Renal cortical epithelial cell (primary cell): ENCODE measurements at regions not wholly inside any gene's neighbourhood (a gene's known extent, or its start where the extent isn't known, plus 50 kb on each side); places are given as distances from the start of the nearest gene placed in this dataset.

Experiments used
- DNase-seq: peaks from one replicate; pipeline ENCODE4 v3.0.0-alpha.2; 2011; ENCODE audit warnings: low read depth

DNA sequence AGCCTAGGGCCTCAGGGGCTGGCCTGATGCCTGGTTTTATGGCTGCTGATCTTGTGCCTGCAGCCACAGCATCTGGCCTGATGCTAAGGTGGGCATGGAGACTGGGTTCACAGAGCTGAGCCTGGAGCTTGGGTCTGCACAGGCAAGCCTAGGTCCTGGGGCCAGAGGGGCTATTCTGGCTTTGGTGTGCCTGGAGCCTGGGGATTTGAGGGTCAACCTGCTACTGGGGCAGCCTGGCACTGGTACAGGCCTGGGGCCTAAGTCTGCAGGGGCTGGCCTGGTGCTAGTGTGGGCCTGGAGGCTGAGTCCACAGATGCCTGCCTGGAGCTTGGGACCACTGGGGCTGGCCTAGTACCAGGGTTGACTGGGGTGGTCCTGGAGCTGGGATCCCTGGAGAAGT is 481.8 kb upstream of the GHITM start:
- no peak for DNase-seq

DNA sequence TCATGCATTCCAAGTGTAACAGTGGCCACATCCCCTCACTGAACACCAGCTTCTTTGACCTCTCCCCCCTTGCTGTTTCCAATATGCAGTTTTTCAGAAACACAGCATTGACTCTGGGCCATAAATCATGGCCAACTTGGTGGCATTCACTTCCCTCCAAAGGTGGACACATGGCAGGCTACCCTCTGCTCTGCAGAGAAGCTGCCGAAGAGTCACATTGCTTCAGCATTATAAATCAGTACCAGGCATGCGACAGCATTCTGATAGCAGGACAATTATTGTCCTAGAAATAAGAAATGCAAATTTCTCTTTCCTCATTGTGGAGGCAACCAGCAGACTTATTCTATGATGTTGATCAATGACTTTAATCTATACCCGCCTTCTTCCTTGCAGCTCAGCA is 475.4 kb upstream of the GHITM start:
- DNase-seq = no peak

DNA sequence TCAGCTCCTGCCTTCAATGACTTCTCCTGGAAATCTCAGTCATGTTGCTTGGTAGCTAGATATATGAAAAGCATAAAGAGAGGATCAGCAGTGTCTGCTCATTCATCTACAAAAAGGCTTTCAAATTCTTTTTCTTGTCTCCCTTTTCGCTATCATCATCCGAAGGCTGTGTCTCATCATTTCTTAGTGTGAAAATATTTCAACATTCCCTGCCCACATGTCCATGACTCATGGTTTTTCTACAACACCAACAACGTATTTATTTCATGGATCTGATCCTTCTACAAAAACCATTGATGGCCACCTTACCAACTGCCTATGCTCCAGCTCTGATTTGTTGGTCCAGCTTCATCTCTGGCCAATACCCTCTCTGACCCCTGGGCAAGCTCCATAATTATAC is 472.5 kb upstream of the GHITM start:
- DNase-seq = no peak

DNA sequence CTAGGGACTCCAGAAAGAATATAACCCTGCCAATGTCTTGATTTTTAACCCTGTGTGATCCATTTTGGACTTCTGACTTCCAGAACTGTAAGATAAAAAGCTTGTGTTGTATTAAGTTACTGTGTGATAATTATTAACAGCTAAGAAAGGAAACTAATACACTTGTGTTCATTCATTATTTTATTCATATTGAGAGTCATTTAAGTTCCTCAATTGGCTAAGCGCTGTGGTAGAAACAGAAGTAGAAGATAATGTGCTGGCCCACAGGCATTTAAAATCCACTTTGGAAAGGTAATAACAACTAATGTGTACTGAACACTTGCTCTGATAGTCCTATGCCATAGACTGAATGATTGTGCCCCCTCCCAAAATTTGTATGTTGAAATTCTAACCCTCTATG is 471.7 kb upstream of the GHITM start:
- DNase-seq = no peak

DNA sequence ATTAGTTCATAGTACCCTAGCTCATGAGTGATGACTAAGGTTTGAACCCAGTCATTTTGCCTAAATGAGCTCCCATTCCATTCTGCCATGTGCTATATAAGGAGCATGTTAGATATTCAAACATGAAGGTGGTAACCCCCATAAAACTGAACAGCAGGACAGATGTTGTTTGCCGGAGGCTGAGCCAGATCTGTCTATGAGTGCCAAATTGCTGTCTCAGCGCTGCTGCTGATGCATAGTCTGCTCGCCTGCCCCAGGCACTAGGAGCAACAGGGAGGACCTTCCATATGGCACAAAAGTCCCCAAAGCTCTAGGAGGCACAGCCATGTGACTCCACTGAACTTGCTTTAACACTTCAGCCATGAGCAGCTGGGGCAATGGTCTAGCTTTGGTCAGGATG is 466.0 kb upstream of the GHITM start:
- no peak for DNase-seq

DNA sequence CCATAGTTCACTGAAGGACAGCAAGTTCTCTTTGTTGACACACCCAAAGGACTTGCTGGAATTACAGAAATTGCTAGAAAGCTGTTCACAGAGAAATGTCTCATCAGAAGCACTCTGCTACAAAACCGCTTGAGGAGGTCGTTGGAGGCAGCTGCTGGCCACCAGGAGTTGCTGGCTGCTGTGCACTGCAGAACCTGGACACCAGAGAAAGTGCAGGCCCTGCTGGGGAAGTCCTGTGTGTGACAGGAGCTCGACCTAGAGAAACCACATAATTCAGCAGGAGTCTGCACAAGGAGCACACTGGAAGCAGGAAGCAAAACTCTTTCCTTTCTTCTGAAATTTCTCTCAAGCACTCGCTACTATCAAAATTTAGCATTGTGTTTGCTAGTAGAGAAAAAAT is 461.5 kb upstream of the GHITM start:
- DNase-seq = no peak

DNA sequence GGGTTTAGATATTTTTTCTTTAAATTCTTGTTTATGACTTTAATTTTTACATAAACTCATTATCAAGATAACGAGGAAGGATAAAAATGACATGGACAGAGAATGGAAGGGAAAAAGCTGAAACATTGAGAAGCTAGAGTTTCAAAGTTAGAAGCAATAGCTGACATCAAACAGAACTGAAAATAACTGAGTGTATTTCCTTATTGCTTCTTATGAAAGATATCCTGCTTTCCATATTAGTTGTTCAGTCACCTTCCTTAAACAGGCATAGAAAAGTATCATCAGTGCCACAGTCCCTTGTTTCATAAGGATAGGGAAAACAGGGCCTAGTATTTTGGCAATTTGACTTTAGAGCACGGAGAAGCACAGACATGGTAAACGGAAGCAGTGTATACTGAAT is 460.5 kb upstream of the GHITM start:
- DNase-seq = no peak

DNA sequence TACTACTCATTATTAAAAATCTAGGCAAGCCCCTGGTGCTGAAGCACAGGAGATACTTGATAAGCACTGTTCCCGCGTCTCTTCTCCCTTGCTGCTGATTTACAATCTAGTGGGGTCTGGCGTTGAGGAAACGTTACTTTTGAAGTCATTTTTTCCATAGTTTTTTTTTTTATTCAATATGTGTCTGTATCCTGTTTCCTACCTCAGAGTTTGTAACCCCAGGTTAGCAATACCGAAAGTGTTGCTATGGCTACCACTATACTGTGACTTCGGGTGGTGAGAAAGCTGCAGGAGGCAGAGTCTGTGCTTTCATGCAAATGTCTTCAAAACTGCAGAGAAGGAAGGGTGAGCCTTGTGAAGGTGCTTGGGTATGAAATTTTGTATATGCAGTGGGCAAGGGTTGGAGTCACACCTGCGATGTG is 458.8 kb upstream of the GHITM start:
- DNase-seq = no peak

DNA sequence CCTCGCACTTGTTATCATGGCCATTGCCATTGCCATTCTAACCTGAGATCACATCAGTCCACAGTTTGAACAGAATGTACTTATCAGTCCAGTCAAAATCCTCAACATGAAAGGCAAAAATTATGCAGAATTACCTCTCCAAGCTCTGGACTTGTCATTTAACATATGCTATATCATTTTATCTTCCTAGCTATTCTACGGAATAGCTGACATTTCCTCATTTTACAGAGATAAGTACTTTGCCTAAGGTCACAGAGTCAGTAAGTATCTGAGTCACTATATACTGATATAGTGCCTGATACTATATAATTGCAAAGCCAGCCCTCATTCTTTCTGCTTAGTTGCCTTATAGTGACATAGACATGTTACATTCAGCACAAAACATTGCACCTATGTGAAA is 456.9 kb upstream of the GHITM start:
- no peak for DNase-seq

DNA sequence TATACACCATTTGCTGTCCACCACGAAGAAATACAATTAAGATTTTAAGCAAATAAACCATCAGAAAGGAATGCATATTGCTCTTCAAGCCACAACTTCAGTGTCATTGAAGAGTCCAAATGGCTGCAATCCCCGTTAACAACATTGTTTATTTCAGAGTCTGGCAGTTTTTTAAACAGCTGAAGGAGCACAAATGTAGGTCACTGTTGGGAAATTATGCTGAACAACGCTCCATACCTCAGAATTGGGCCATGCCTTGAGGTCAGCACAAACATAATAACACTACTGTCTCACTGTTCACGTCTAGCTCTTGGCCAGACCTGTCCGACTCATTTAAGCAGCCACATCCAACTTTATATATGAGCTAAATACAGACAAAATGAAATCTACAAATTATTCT is 453.9 kb upstream of the GHITM start:
- no peak for DNase-seq

DNA sequence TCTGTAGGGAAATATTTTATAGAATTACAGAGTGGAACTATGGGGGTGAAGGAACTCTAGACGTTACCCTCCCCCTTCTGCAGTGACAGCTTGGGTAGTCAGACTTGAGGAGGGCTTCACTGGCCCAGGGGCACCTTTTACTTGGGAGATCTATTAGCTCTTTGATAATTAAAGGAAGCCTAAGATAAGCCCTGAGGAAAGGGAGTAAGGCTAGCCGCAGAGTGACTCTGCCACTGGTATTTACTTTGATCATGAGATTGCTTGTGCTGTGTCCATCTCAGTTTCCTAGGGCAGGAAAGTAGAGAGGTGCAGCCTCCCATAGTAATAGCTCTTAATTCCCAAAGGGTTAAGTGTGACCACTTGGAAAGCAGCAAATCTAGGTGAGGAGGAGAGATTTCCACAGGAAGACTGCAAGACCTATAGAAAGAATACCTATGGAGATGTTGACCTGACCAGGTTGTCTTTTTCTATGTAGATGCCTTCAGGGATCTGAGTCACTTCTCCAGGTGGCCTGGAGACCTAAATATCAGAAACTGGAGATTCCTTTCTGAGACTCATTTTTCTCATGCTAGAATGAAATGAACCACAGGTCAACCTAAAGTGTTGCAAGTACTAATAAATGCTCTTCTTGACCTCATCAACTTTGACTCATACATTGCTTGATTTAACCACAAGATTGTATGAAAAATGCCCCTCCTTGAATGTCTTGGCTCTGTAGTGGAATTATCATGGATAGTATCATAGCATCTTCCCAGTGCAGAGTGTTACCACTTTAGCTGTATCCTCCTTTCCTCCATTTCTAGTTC is 447.3 kb upstream of the GHITM start:
- no peak for DNase-seq

DNA sequence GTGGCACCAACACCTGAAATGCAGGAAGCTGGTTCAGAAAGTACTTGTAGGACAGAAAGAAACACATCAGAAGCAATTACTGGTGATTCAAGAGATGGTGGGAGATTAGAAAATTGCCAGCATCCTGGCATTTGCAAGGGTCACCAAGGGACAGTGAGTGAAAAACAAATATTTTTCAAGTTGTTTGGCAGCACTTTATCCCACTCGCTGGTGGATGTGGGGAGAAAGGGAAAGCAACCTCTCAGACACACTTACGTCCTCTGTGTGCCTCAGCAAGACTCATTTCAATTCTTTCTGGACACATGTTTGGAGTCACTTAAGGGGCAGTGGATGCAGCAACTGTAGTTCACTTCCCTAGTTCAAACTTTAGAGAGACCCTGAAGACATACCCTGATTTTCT is 440.4 kb upstream of the GHITM start:
- DNase-seq = no peak

DNA sequence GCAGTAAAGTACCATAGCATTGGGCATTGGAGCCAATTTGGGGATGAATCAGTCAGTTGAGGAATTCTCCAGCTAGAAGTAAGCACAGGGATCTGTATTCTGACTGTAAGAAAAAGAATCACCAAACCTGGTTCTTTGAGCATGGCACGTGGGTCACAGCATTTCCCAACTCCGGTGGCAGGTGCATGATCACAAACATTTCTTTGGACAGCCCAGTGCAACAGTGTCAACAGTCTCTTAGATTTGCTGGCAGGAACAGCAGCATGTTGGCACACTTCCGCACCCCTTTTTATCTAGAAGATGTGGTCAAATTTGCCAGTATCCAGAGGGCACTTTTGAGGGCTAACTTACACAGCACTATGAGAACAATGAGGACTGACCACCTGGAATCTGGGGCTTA is 437.5 kb upstream of the GHITM start:
- DNase-seq = no peak

DNA sequence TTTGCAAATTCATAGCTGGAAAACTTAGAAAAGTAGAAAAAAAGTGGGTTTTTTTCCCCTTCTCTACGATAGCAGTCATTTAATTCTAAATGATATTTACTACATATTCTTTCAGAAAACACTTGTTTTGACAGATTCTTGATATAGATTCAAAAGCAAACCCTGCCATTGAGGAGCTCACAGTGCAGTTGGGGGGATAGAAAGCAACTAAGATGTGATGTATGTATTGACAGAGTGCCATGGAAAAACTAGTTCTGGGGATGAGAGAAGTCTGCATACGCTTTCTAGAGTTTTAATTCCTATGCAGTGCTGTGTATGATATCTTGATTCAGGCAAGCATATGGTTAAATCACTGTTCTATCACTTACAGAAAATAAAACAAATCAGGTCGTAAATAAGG is 436.6 kb upstream of the GHITM start:
- no peak for DNase-seq

DNA sequence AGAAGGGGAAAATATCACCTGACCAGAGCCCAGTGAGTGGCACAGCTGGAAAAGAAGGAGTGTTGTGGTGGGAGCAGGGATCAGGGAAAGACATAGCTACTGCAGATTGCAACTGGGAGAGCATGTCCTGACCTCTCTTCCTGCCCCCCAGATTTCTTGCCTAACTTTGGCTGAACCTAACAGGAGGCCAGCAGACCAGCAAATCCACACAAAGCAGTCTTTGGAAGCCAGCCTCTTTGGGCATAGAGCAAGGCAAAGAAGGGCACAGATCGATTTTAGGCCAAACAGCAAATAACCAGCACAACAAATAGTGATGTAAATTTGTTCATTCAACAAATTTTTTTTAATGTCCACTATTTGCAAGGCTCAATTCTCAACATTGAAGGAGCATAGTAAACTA is 433.2 kb upstream of the GHITM start:
- no peak for DNase-seq

DNA sequence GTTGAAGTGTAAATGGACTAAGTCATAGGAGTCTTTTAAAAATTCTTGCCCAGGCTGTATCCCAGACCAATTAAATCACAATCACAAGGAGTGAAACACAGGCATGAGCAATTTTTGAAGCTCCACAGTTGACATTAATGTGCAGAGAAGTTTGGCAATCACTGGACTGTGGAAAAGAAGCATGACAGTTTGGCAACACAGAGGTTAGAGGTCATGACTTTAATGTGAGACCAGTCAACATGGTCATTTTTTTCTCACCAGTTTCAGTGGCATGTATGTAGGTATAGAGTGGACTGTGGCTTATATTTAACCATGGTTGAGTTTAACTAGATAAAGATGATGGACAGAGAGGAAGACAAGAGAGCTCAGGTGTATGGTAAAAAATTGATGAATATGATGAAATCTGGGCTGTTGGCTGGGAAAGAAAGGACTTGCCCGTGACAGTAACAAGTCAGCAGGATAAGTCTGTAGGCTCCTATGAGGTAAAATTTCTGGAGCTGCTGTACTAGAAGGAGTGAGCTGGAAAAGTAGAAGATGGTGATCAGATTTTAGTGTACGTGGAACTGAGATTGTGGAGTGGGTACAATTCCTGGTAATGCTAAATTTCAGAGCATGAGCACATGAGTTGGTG is 432.2 kb upstream of the GHITM start:
- no peak for DNase-seq

DNA sequence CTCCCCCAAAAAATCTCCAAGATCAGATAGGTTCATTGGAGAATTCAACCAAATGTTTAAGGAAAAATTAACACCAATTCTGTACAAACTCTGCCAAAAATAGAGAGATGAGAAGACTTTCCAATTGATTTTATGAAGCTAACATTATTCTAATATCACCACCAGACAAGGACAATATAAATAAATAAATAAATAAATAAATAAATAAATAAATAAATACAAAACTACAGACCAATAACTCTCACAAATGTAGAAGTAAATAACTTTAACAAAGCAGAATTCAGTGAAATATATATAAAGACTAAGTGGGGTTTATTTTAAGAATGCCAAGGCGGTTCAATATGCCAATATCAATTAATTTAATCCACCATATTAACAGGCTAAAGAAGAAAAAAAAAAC is 425.9 kb upstream of the GHITM start:
- no peak for DNase-seq

DNA sequence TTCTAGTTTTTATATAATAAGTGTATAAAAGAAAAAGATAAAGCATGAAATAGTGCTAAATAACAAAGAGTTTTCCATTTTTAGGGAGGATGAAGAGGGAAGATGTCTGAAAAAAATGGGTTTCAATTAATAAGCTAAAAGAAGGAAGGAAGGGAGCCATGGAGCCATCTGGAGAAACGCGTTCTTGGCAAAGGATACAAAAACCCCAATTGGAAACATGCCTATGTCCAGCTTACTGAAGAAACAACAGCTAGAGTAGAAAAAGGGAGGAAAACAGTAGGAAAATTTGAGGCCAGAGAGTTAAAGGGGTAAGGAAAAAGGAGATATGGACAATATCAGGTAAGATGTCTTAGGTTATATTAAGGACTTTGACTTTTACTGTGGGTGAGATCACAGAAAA is 416.2 kb upstream of the GHITM start:
- no peak for DNase-seq

DNA sequence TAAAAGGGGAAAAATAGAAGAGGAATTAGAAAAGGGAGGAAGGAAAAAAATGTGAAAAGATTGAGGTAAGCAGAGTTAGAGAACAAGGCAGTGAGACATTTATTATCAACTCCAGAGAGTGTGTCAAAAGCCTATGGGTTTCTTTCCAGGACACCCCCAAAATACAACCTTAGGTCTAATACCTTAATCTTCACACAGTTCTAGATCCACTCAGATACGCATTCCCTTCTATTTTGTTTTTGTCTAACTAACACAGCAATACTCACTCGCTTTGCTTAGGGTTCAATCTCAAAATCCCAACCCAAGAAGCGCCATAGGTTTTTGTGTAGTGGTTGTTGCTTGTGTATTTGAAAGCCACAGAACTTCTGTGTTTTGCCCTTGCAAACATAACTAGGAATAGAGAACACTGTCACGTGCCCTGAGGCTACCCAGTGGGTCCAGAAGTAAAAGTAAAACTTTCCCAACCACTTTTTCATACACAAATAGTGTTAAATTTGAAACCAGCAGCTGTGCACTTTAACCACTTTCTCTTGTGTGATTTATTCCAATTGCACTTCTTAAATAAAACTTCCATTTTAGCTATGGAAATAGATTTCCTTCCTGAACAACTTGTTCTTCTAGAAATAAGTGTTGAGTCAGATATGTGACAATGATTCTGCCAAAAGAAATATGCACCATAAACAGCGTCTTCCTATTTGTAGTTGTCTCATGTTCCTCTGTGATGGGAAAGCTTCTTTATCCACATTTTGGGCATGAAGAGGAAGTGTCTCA is 414.7 kb upstream of the GHITM start:
- no peak for DNase-seq

DNA sequence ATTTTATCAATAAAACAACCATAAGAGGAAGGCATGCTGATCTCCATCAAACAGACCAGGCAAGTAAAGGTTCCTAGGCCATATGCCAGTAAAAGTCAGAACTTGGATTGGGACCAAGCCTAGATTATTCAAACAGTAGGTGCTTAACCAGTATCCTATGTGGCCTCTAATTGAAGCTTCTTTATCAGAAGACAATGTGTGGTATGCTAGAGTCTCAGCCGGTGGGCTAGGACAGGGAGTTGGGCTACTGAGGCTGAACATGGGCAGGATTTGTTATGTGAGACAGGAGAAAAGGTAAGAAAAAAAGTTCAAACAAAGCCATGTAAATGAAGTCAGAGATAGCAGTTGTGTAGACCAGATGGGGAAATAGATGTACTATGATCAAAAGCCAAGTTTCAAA is 413.7 kb upstream of the GHITM start:
- no peak for DNase-seq

DNA sequence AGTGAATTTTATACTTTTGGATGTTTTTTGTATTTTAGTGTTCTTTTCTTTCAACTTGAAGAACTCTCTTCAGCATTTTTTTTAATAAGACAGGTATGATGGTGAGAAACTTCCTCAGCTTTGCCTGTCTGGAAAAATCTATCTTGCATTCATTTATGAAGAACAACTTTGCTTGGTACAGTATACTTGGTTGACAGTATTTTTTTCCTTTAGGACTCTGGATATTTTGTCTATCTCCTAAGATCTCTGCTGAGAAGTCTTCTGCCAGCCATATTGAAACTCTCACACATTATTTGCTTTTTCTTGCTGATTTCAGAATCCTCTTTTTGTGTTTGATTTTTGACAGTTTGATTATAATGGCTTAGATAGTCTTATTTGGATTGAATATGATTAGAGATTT is 405.0 kb upstream of the GHITM start:
- DNase-seq = no peak

DNA sequence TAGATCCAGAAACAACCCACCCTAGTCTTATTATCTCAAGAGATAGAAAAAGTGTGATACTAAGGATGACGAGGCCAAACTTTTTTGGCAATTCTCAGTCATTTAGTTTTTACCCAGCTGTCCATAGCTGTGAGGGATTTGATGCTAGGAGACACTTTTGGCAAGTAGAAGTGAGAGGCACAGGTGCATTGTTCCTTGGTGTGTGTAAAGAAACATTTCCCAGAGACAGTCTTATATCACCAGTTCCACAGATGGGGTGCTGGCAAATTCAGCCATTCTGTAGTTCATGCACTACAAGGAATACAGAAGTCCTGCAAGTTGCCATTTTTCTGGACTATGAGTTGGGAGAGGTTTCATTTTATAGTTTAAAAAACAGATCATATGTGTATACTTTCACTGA is 403.3 kb upstream of the GHITM start:
- no peak for DNase-seq

DNA sequence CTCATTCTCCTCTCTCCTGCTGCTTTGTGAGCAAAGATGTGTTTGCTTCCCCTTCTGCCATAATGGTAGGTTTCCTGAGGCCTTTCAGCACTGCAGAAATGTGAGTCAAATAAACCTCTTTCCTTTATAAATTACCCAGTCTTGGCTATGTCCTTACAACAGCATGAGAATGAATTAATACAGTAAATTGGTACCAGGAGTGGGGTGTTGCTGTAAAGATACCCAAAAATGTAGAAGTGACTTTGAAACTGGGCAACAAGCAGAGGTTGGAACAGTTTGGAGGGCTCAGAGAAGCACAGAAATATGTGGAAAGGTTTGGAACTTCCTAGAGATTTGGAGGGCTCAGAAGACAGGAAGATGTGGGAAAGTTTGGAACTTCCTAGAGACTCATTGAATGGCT is 388.7 kb upstream of the GHITM start:
- DNase-seq = no peak
